ENCODE measurements at regions not wholly inside any gene's neighbourhood (a gene's known extent, or its start where the extent isn't known, plus 50 kb on each side); places are given as distances from the start of the nearest gene placed in this dataset.

DNA sequence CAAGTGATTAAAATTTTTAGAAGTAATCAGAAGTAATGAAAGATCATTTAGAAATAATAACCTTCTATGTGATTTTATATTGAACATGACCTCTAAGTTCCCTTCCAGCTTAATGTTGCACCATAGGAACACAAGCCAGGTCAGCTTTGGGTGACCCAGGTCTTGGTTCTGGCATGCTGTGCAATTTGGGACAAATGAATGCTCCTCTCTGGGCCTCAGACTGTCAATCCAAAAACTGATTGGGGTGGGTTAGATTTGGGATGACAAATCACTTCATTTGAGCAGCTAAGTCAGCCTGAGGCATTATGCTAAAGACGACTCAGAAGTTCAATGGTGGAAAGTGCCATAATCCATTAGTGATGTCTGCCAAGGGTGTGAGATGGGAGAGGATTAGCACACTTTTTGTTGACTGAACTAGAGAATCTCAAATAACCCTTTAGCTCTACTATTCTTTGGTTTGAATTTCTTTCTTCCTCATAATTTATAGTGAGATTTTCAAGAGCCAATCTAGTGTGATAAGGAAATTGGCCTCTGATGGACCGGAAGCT is 60.7 kb upstream of the BOD1 start:
- Histone ChIP-seq H2BK120ac (replicated peaks; ENCODE audit: low read depth, low read length) (no peak overlapping the region), H2BK20ac (ENCODE audit: low read length) (peak overlapping the region; percentile 76; the same call in 1 of the 2 replicates), H4K8ac (ENCODE audit: extremely low read depth, insufficient read depth, low read length) (no peak overlapping the region), H3K4me1 (replicated peaks in 1 of 4; ENCODE audit: control insufficient read depth in 3 of 4, insufficient read depth in 4 of 4, low read length in 3 of 4) (peaks cover 0 to 4% (median 0%) of the 10 kb centered on the region in 4 experiments; a peak in 1 of 7 replicates), H3K18ac (ENCODE audit: extremely low read depth, low read length) (no peak overlapping the region), H3K79me1 (ENCODE audit: low read depth, low read length) (no peaks in the 10 kb centered on the region), H2AK5ac (ENCODE audit: low read depth, low read length) (no peak overlapping the region), H3K27ac (ENCODE audit: low read depth, low read length) (no peak overlapping the region), H2AFZ (ENCODE audit: low read length) (no peak overlapping the region), H3K4me2 (ENCODE audit: insufficient read depth in 1 of 2, low read depth in 2 of 2, low read length in 2 of 2) (no peak overlapping the region), H3K9me3 (ENCODE audit: insufficient read depth in 2 of 2, low read depth in 1 of 2, low read length in 1 of 2) (peaks cover 14 to 25% of the 10 kb centered on the region in 2 experiments), H4K5ac (ENCODE audit: insufficient read length, low read depth, low read length) (no peak overlapping the region), H2BK12ac (ENCODE audit: low read depth, low read length) (no peak overlapping the region), H3K56ac (replicated peaks; ENCODE audit: insufficient read length, low read depth, low read length) (no peak overlapping the region), H3K23ac (ENCODE audit: insufficient read length) (no peak overlapping the region), H3K4me3 (ENCODE audit: extremely low read depth in 1 of 4, insufficient read depth in 2 of 4, low read depth in 3 of 4, low read length in 4 of 4) (no peak overlapping the region), H3K36me3 (ENCODE audit: control insufficient read depth in 2 of 4, insufficient read depth in 4 of 4, low read length in 3 of 4) (peaks cover 0 to 4% (median 0%) of the 10 kb centered on the region in 4 experiments; a peak in 1 of 8 replicates), H3K27me3 (replicated peaks in 1 of 4; ENCODE audit: control insufficient read depth in 3 of 4, extremely low read depth in 1 of 4, insufficient read depth in 3 of 4, low read length in 3 of 4) (no peaks in the 10 kb centered on the region), H3K4ac (replicated peaks; ENCODE audit: insufficient read length, low read depth, low read length) (no peak overlapping the region), H3K79me2 (ENCODE audit: control insufficient read depth in 1 of 2, insufficient read depth in 2 of 2, low read length in 2 of 2) (no peaks in the 10 kb centered on the region), H2BK5ac (ENCODE audit: low read depth, low read length) (no peak overlapping the region), H3K14ac (ENCODE audit: insufficient read length) (no peak overlapping the region), H4K20me1 (replicated peaks in 1 of 2; ENCODE audit: control insufficient read depth in 1 of 2, insufficient read depth in 2 of 2, low read length in 2 of 2) (no peaks in the 10 kb centered on the region), H2BK15ac (ENCODE audit: low read length) (no peak overlapping the region; the same call in 1 of the 2 replicates), H3K23me2 (ENCODE audit: low read depth, low read length) (no peaks in the 10 kb centered on the region; the same call in 1 of the 2 replicates), H4K91ac (replicated peaks; ENCODE audit: insufficient read length, low read length) (no peak overlapping the region), H3K9ac (replicated peaks in 1 of 4; ENCODE audit: extremely low read depth in 1 of 4, low read depth in 3 of 4, low read length in 3 of 4) (no peak overlapping the region)
- CTCF ChIA-PET (ENCODE audit: partially characterized antibody), result interaction anchor here (0.6 to 1.1 kb wide), 3 partner anchors 16 to 59 kb away, joined by 3 to 4 read pairs (median 3); no protein-coding TSS in a partner anchor
- no peak for TF ChIP-seq RNF2 (IDR thresholded peaks at IDR 0.05; ENCODE audit: borderline replicate concordance, low read depth, low read length, missing control alignments, poor library complexity, severe bottlenecking)
- no peak for TF ChIP-seq FOSL1 (IDR thresholded peaks at IDR 0.05; ENCODE audit: insufficient read depth, low read depth, low read length)
- TF ChIP-seq EZH2 (IDR thresholded peaks at IDR 0.05; ENCODE audit: low read depth, low read length, severe bottlenecking), result no peak
- TF ChIP-seq GABPA (IDR thresholded peaks at IDR 0.05; ENCODE audit: borderline replicate concordance, insufficient read depth, low read length), result no peak
- TF ChIP-seq NRF1 (IDR thresholded peaks at IDR 0.05; ENCODE audit: low read depth, low read length), result no peak
- TF ChIP-seq SP4 (IDR thresholded peaks at IDR 0.05; ENCODE audit: low read length), result no peak
- no peak for TF ChIP-seq CTBP2 (IDR thresholded peaks at IDR 0.05; ENCODE audit: borderline replicate concordance, insufficient read depth, insufficient read length, low read length)
- no peak for TF ChIP-seq TBP (IDR thresholded peaks at IDR 0.05; ENCODE audit: low read depth, low read length)
- WGBS, 2 experiments (ENCODE audit: extremely low coverage in 1 of 2, insufficient coverage in 1 of 2, insufficient read length in 1 of 2, insufficient replicate concordance in 2 of 2, low coverage in 1 of 2, low lambda C conversion rate in 2 of 2, missing lambda C conversion rate in 1 of 2), result 86% methylated on average over 2 of the region's 2 CpGs; no CpG with 5 or more reads in 1 of the 2 experiments
- DNase-seq (ENCODE audit: low read depth in 1 of 2, low spot score in 2 of 2) (no peak), FAIRE-seq (peak; percentile 58)
- POLR2A ChIA-PET (ENCODE audit: partially characterized antibody), result no interaction called here
